WTC11 (cell line): ENCODE measurements at regions not wholly inside any gene's neighbourhood (a gene's known extent, or its start where the extent isn't known, plus 50 kb on each side); places are given as distances from the start of the nearest gene placed in this dataset.

Experiments used
- ATAC-seq: fragments of 200-7000 bp; cut with Tn5 transposase; 2 replicates; pipeline ENCODE4 v1.10.0; 2021; ENCODE audit warnings: mild to moderate bottlenecking, moderate library complexity
- CTCF ChIA-PET: fragments of 300-600 bp; sonication (Branson Sonifier 250); formaldehyde crosslinking; loops from one replicate; lab custom pipeline; 2021; ENCODE audit warnings: antibody characterized with exemption; lab: Charles Lee
- POLR2A ChIA-PET: fragments of 350-600 bp; sonication (Branson Sonifier 250); formaldehyde crosslinking; loops from one replicate; lab custom pipeline; 2021; ENCODE audit warnings: antibody characterized with exemption; lab: Charles Lee
- DNase-seq: peaks from one replicate; pipeline ENCODE4 v3.0.0; 2021; ENCODE audit warnings: low spot score
- H3K27ac Mint-ChIP-seq: 2 replicates; pipeline ENCODE4 v1.8.0; 2021; ENCODE audit warnings: mixed read lengths
- H3K27me3 Mint-ChIP-seq: 2 replicates; pipeline ENCODE4 v1.8.0; 2021; ENCODE audit warnings: low read depth, mild to moderate bottlenecking, moderate library complexity, mixed read lengths
- H3K36me3 Mint-ChIP-seq: 2 replicates; pipeline ENCODE4 v1.8.0; 2021; ENCODE audit warnings: mixed read lengths
- H3K4me1 Mint-ChIP-seq: 2 replicates; pipeline ENCODE4 v1.8.0; 2022; ENCODE audit warnings: mixed read lengths
- H3K4me3 Mint-ChIP-seq: 2 replicates; pipeline ENCODE4 v1.8.0; 2021; ENCODE audit warnings: mild to moderate bottlenecking, moderate library complexity, mixed read lengths
- H3K9me3 Mint-ChIP-seq: 2 replicates; pipeline ENCODE4 v1.8.0; 2021; ENCODE audit warnings: mixed read lengths
- AFF4 ChIP-seq: sonication (generic); formaldehyde crosslinking; IDR thresholded peaks from 2 replicates; pipeline ENCODE4 v1.8.1; 2023; ENCODE audit warnings: mild to moderate bottlenecking, missing genetic modification reagents, borderline replicate concordance
- CREB1 ChIP-seq: sonication (generic); formaldehyde crosslinking; IDR thresholded peaks from 2 replicates; pipeline ENCODE4 v1.8.0; 2023; ENCODE audit warnings: mild to moderate bottlenecking, missing genetic modification reagents
- E2F5 ChIP-seq: sonication (generic); formaldehyde crosslinking; IDR thresholded peaks from 2 replicates; pipeline ENCODE4 v1.8.1; 2022; ENCODE audit warnings: mild to moderate bottlenecking, moderate library complexity, missing genetic modification reagents
- ELF4 ChIP-seq: sonication (generic); formaldehyde crosslinking; IDR thresholded peaks from 2 replicates; pipeline ENCODE4 v1.8.1; 2022; ENCODE audit warnings: low read depth, mild to moderate bottlenecking, moderate library complexity, missing genetic modification reagents
- FOXJ3 ChIP-seq: sonication (generic); formaldehyde crosslinking; IDR thresholded peaks from 2 replicates; pipeline ENCODE4 v1.9.0; 2021; ENCODE audit warnings: missing genetic modification reagents, mild to moderate bottlenecking, borderline replicate concordance
- FOXK1 ChIP-seq: sonication (generic); formaldehyde crosslinking; IDR thresholded peaks from 2 replicates; pipeline ENCODE4 v1.8.0; 2022; ENCODE audit warnings: mild to moderate bottlenecking, moderate library complexity, missing genetic modification reagents
- GABPB1 ChIP-seq: sonication (generic); formaldehyde crosslinking; IDR thresholded peaks from 2 replicates; pipeline ENCODE4 v1.8.1; 2023; ENCODE audit warnings: mild to moderate bottlenecking, missing genetic modification reagents
- MXD4 ChIP-seq: fragments of 250-450 bp; sonication (Bioruptor Pico); IDR thresholded peaks from 2 replicates; pipeline ENCODE4 v1.8.0; 2021; ENCODE audit warnings: mild to moderate bottlenecking, moderate library complexity, borderline replicate concordance
- PRRX2 ChIP-seq: fragments of 250-450 bp; sonication (Bioruptor Pico); IDR thresholded peaks from 2 replicates; pipeline ENCODE4 v1.8.0; 2021; ENCODE audit warnings: mild to moderate bottlenecking
- SMAD3 ChIP-seq: sonication (generic); formaldehyde crosslinking; IDR thresholded peaks from 2 replicates; pipeline ENCODE4 v1.8.0; 2022; ENCODE audit warnings: missing genetic modification reagents, mild to moderate bottlenecking, borderline replicate concordance
- SMAD4 ChIP-seq: sonication (generic); formaldehyde crosslinking; IDR thresholded peaks from 2 replicates; pipeline ENCODE4 v1.8.0; 2022; ENCODE audit warnings: mild to moderate bottlenecking, missing genetic modification reagents
- USF2 ChIP-seq: sonication (generic); formaldehyde crosslinking; IDR thresholded peaks from 2 replicates; pipeline ENCODE4 v1.8.1; 2023; ENCODE audit warnings: mild to moderate bottlenecking, missing genetic modification reagents, moderate library complexity
- ZNF138 ChIP-seq: sonication (generic); formaldehyde crosslinking; conservative IDR thresholded peaks from 2 replicates; pipeline ENCODE4 v1.8.1; 2022; ENCODE audit warnings: mild to moderate bottlenecking, moderate library complexity, missing genetic modification reagents
- ZNF263 ChIP-seq: sonication (generic); formaldehyde crosslinking; IDR thresholded peaks from 2 replicates; pipeline ENCODE4 v1.8.1; 2022; ENCODE audit warnings: low read depth, mild to moderate bottlenecking, moderate library complexity, missing genetic modification reagents
- ZNF281 ChIP-seq: sonication (generic); formaldehyde crosslinking; IDR thresholded peaks from 2 replicates; pipeline ENCODE4 v1.8.0; 2023; ENCODE audit warnings: mild to moderate bottlenecking, missing genetic modification reagents
- ZNF317 ChIP-seq: sonication (generic); formaldehyde crosslinking; IDR thresholded peaks from 2 replicates; pipeline ENCODE4 v1.8.1; 2023; ENCODE audit warnings: low read depth, mild to moderate bottlenecking, moderate library complexity, missing genetic modification reagents, borderline replicate concordance
- ZNF671 ChIP-seq: fragments of 250-450 bp; sonication (Bioruptor Pico); IDR thresholded peaks from 2 replicates; pipeline ENCODE4 v1.8.0; 2021; ENCODE audit warnings: mild to moderate bottlenecking
- ZSCAN18 ChIP-seq: fragments of 250-450 bp; sonication (Bioruptor Pico); IDR thresholded peaks from 2 replicates; pipeline ENCODE4 v2.1.2; 2022; ENCODE audit warnings: mild to moderate bottlenecking, moderate library complexity
- TF ChIP-seq, protein P1 (sequence below): sonication (generic); formaldehyde crosslinking; IDR thresholded peaks from 2 replicates; pipeline ENCODE4 v1.8.0; 2022; ENCODE audit warnings: mild to moderate bottlenecking, missing genetic modification reagents
- TF ChIP-seq, protein P2 (sequence below): fragments of 250-450 bp; sonication (Bioruptor Pico); IDR thresholded peaks from 2 replicates; pipeline ENCODE4 v1.9.0; 2021; ENCODE audit warnings: mild to moderate bottlenecking

DNA sequence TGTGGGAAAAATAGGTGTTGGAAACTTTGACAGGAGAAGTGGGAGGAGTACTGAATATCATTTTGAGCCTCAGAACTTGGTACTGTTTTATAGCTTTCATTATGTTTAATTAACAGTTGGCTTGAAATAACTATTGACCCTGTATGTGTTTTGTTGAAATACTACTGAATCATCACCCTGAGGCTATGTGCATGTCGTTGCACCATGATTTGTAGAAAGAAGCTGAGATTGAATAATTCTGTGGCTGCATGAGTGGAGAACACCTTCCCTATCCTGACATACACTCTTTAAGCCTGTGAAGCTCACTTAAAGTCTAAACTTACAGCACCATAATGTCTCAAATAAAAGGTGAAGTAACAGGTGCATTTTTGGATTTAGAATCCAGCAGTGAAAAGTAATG lies 656.5 kb downstream of the CDY2B start:
- no peaks in the 10 kb centered on the region for H3K27me3 Mint-ChIP-seq
- ChIA-PET CTCF (no interaction called here), POLR2A (no interaction called here)
- no peak overlapping the region for H3K4me3 Mint-ChIP-seq
- DNase-seq (no peak), ATAC-seq (no peak)
- H3K9me3 Mint-ChIP-seq = peaks cover 12% of the 10 kb centered on the region
- H3K4me1 Mint-ChIP-seq = no peaks in the 10 kb centered on the region
- H3K27ac Mint-ChIP-seq = no peak overlapping the region
- TF ChIP-seq GABPB1 (CRISPR knock-in tag) (no peak), FOXJ3 (CRISPR knock-in tag) (no peak), ZNF138 (CRISPR knock-in tag) (no peak), E2F5 (CRISPR knock-in tag) (no peak), SMAD3 (CRISPR knock-in tag) (no peak), FOXK1 (CRISPR knock-in tag) (no peak), ELF4 (no peak), ZNF317 (no peak), USF2 (CRISPR knock-in tag) (no peak), PRRX2 (CRISPR knock-in tag) (no peak), CREB1 (CRISPR knock-in tag) (no peak), ZSCAN18 (no peak), SMAD4 (CRISPR knock-in tag) (no peak), MXD4 (CRISPR knock-in tag) (no peak), ZNF281 (CRISPR knock-in tag) (no peak), AFF4 (CRISPR knock-in tag) (no peak), ZNF671 (CRISPR knock-in tag) (no peak), ZNF263 (CRISPR knock-in tag) (no peak)
- TF ChIP-seq, protein P1, sequence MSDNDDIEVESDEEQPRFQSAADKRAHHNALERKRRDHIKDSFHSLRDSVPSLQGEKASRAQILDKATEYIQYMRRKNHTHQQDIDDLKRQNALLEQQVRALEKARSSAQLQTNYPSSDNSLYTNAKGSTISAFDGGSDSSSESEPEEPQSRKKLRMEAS (CRISPR knock-in tag) = no peak
- TF ChIP-seq, protein P2, sequence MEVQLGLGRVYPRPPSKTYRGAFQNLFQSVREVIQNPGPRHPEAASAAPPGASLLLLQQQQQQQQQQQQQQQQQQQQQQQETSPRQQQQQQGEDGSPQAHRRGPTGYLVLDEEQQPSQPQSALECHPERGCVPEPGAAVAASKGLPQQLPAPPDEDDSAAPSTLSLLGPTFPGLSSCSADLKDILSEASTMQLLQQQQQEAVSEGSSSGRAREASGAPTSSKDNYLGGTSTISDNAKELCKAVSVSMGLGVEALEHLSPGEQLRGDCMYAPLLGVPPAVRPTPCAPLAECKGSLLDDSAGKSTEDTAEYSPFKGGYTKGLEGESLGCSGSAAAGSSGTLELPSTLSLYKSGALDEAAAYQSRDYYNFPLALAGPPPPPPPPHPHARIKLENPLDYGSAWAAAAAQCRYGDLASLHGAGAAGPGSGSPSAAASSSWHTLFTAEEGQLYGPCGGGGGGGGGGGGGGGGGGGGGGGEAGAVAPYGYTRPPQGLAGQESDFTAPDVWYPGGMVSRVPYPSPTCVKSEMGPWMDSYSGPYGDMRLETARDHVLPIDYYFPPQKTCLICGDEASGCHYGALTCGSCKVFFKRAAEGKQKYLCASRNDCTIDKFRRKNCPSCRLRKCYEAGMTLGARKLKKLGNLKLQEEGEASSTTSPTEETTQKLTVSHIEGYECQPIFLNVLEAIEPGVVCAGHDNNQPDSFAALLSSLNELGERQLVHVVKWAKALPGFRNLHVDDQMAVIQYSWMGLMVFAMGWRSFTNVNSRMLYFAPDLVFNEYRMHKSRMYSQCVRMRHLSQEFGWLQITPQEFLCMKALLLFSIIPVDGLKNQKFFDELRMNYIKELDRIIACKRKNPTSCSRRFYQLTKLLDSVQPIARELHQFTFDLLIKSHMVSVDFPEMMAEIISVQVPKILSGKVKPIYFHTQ (CRISPR knock-in tag) = no peak
- H3K36me3 Mint-ChIP-seq = peaks cover 11% of the 10 kb centered on the region
